Fibroblast of peridontal ligament (primary cell): ENCODE measurements at regions not wholly inside any gene's neighbourhood (a gene's known extent, or its start where the extent isn't known, plus 50 kb on each side); places are given as distances from the start of the nearest gene placed in this dataset.

Experiments
- DNase-seq: peaks from one replicate; pipeline ENCODE4 v3.0.0-alpha.2; 2010; ENCODE audit errors: extremely low read depth

DNA sequence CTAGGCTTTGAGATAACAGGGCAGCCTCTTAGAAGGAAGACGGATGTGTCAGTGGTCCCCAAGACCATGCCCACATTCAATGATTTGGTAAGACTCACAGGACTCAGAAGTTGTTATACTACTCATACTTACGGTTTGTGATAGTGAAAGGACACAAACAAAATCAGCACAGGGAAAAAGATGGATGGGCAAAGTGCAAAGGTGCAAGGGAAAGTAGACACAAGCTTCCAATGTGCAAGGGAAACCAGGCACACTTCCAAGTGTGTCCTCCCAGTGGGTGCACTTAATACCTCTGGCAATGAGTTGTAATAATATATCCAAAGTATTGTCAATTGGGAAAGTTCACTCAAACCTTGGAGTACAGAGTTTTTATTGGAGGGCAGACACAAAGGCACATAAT is 53.8 kb upstream of the VCX start:
- no peak for DNase-seq

DNA sequence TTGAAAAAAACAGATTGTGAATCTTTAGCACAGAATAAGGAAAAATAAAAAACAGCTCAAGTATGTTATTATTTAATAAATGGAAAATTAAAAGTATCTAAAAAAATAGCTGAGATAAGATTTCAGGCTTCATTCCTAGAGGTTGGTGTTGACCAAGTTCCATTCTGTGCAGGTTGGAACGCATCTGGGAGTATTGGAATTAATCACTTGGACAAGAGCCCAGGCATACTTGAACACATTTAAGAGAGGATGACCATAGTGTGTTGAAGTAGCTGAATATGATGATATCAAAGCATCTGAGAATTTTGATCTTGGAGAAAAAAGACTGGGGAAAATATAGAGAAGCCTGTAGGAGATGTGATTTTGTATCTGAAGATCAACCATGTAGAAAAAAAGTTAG is 54.6 kb upstream of the VCX start:
- no peak for DNase-seq

DNA sequence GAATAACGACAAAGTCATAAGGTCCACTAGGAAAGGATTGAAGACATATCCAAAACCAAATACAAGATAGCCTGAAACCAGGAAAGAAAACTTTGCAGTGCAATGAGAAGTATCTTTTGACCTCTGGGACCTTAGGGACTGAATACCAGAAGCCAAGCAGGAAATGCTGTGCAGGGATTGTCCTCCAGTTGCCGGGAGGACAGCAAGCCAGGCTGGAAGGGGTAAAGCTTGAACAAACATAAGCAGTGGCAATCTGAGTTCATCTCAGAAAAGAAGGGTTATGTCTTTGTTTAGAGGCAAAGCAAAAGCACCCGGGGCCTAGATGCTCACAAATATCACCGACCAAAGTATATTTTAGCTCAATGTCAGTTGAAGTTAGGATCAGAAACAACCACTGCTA is 55.3 kb upstream of the VCX start:
- no peak for DNase-seq

DNA sequence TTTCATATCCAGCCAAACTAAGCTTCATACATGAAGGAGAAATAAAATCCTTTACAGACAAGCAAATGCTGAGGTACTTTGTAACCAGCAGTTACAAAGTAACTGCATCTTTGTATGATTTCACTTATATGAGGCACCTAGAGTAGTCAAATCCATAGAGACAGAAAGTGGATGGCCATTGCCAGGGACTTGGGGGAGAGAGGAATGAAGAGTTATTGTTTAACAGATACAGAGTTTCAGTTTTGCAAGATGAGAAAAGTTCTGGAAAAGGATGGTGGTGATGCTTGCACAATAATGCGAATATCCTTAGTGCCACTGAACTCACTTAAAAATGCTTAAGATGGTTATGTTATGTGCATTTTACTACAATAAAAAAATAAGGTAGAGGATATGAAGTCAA is 58.4 kb upstream of the VCX start:
- no peak for DNase-seq

DNA sequence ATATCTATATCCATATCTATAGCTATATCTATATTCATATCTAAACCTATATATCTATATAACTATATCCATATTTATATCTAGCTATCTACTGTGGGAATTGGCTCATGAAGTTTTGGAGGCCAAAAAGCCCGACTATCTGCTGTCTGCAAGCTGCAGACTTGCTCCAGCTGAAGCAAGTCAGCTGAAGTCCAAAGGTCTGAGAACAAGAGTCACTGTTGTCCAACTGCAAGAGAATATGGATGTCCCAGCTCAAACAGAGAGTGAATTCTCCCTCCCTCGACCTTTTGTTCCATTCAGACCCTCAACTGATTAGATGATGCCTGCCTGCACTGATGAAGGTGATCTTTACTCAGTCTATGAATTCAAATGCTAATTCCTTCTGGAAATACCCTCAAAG is 63.3 kb upstream of the VCX start:
- no peak for DNase-seq

DNA sequence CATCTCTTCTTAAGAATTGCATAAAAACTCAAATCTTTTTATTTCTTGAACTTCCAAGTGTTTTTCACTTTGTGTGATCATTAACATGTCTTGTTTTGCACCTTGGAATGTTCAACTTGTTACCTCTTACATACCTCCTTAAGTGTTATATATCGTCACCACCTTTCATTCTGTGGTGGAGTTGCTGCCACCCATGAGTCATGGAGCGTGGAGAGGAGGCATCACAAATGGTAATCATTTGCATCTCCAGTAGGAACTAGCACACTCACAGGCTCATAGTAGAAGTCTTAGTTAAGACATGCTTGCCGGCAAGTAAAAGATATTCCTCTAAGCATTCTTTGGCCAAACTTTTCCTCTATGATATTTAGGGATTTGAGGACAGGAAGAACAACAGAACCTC is 67.0 kb upstream of the VCX start:
- no peak for DNase-seq

DNA sequence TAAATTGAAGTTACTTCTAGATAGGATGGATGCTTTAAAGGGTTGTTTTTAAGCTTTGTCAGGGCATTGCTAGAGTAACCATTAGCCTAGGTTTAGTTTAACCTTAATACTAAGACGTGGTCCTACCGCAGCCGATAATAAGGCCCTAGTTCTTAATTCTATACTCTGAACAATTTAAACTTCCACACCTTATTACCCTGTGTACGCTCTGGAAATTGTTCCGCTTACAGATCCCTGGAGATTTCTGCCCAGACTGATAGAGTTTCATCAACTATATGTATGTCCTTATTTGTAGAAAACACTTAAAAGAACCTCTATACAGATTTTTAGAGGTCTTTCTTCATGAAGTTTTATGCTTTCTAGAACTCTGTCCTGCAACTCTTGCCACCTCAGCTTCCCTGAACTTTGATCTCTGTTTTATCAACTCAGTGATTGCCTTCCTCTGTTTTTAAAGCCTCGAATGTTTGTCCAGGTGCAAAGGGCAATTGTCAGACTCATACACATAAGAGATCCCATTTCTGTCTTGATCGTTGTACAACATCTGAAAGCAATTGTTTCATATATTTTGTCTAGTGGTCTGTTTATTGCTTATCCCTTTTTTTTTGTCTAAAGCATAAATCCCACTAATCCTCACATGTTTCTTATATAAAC is 71.1 kb upstream of the VCX start:
- no peak for DNase-seq

DNA sequence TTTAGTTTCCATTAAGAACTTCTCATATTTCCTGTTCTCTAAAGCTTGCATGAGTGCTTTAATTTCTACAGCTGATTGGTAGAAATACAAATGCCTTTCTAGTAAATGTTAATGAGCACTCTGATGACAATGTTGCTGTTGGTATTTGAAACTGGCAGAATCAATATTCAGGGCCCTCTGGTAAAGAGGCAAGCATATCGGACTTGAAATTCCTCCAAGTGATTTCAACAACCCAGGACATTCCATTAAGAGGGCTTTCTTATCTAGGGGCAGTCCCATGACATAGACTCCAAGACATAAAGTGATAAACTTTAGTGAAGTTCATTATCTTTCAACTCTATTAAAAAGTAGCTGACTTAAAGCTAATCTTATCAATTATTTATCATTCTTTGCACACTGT is 83.1 kb upstream of the VCX start:
- no peak for DNase-seq

DNA sequence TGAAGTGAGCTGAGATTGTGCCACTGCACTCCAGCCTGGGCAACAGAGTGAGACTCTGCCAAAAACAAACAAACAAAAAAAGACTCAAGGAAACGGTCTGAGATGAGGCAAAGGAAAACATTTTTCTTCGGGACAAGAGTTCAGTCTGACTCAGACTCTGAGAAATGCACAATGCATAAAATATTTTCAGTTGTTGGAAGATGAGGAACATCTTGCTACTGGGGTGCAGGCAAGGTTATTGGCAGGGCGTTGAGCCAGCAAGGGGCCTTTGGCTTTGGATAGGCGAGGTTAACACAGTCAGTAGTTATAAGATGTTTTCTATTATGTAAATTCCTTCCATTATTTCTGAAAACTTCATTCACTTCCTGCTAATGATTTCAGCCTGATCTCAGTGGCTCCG is 96.1 kb upstream of the VCX start:
- DNase-seq: no peak

DNA sequence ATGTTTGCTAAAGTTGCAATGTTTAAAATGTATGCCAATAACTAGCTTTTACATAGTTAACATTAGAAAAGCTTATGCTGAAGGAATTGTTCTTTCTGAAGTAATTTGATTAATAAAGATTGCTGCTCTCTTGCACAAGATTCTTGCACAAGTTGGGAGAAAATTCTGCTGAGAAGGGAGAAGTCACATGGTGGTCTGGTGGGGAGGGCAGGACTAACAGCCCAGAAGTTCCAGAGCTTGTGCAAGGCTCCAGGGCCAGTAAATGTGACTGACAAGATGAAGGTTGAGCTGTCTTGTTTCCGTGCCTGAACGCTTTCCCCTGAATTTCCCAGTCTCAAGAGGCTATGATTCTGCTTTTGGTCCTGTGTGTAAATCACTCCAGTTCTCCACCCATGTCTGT is 112.9 kb upstream of the VCX start:
- no peak for DNase-seq

DNA sequence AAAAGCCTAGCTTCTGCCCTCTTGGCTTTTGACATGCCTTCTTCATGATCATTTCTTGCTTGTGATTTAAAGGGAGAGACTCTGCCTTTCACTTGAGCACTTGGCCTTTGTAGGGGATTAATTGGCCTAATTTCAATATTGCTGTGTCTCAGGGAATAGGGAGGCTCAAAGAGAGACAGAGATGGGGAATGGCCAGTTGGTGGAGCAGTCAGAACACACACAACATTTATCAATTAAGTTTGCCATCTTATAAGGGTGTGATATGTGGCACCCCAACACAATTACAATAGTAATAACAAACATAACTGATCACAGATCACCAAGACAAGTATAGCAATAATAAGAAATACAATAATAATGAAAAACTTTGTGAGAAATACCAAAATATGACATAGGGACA is 122.5 kb upstream of the VCX start:
- DNase-seq: no peak

DNA sequence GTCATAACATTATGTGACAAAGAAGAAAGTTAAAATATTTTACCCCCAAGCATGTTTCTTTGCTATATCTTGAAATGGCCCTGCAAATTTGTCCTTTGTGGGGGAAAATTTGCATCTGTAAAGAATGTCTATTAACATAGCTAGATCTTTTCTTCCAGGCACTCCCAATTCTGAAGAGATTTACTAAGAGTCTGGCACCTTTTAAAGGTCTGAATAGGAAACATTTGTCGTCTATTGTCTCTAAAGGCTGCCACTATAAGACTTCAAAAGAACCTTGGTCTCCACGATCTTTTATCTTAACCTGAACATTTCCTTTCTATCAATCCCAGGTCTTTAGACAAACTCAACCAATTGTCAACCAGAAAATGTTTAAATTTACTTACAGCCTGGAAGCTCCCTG is 128.6 kb upstream of the VCX start:
- no peak for DNase-seq

DNA sequence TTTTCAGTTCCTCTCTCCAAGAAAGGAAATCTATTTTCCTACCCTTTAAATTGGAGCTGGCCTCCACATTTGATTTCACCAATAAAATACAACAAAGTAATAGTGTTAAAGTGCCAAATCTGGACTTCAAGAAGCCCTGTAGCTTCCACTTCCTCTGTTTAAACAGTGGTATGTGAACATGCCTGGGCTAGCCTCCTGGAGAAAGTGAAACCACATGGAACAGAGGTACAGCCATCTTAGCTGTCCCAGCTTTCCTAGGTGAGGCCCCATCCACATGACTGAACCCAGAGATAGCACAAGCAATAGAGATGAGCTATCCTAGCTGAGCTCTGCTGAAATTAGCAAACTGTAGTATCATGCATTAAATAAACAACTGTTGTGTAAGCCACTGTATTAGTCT is 131.8 kb upstream of the VCX start:
- no peak for DNase-seq

DNA sequence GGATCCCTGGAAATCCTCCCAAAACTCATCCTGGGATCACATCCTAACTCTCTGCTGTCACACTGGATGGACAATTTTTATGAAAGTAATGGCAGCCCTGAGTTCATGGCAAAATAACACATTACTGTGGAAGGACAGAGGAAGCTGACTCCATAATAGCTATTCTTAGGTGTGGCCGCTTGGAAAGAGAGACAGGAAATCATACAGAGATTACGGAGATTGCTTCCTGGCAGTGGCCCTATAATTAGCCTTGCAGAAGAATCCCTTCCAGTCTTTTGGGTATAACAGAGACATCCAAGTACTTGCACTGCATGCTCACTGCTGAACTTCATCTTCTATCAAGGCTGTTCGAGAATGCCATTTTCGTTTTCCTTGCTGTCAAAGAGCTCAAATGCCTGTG is 133.1 kb upstream of the VCX start:
- DNase-seq: no peak

DNA sequence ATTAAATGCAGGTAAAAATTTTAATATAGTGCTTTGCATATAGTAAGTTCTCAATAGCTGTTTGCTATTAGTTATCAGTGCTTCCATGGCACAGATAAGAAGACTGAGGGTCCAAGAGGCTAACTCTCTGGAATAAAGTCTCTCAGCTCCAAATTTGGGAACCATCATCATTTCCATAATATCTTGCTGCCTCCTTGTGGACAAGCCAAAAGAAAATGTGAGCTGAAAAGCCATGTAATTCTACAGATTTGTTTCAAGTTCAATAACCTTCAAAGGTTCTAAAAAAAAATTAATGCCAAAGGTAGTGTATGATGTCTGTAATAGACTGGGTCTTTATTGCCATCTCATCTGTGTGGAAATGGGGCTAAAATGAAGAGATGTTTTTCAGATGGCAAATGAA is 136.9 kb upstream of the VCX start:
- DNase-seq: peak; percentile 1

DNA sequence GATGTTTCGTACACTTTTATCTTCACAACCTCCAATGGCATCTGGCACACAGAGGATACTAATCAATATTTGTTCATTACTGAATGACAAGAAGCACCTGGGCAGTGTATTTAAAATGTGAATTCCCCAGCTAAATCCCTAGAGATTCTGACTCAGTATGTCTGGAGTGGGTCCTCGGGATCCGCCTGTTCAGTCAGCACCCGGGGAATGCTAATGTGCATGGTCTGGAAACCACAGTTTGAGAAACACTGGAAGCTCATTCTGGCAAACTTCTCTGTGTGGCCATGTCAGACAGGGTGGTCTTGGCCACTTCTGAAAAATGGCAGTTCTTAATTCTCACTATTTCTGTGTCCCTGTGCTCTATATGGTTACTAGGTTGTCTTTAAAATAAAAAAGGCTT is 138.8 kb upstream of the VCX start:
- DNase-seq: no peak

DNA sequence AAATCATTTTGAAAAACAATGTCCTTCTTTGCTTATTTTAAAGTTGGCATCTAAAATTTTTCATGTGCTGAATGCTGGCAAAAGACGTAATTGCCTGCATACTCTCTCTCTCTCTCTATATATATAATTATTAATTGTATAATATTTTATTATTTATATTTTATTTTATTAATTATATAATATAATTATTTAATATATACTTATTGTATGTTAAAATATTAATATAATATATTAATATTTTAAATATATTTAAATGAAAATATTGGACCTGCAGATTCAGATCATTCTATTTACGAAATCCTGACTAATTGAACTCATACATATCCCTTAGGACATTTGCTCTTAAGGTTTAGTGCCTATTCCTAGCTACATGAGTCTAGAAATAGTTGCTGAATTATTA is 144.7 kb upstream of the VCX start:
- no peak for DNase-seq

DNA sequence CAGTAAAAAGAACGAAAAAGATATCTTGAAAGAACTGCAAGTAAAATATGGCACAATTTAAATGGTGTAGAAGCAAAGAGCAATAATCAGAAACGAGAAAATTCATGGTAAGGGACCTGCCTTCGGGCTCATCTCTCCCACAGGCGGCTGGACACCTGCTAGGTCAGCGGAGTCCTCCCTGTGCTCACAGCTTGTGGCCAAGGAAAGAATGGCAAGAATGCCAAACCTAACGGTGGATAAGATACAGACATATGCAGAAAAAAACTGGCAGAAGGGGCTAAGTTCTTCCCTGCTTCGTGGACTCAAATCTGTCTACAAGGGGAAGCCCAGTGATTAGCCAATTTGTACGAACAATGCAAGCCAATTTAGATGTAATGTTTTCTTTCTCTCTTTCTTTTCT is 152.1 kb upstream of the VCX start:
- DNase-seq: no peak

DNA sequence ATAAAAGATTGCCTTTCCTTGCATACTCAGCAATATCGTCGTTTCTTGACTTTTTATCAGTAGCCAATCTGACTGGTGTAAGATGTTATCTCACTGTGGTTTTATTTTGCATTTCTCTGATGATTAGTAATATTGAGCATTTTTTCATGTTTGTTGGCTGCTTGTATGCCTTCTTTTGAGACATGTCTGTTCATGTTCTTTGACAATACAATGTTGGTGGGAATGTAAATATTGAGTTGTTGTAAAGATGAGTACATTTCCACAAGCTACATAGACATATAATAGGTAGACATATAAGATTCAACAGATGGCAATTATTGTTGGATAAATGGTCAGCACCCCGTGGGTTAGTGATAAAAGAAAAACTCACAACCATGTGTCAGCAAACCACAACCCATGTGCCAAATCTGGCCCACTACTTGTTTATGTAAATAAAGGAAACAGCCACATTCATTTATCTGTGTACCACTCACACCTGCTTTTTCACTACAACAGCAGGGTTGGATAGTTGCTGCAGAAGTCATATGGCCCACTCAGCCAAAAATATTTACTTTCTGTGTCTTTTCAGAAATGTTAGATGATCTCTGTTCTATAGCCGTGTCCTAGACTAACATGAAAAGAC is 153.1 kb upstream of the VCX start:
- no peak for DNase-seq

DNA sequence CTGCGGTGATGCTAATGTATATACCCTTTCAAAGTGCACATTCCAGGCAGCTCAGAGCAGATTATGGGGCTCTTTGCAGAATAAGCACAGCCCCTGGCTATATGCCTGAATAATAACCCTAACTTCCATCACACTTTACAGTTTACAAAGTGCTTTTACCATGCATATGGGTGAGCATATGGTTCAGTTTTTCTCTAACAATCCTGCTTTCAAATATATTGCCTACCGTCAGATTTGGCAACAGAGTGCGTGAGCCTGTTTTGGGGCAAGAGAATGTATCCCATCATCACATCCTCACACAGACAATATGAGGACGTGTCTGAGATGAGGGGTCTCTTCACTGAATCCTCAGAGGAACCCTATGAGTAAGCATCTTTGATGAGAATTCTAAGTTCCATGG is 162.8 kb upstream of the VCX start:
- no peak for DNase-seq

DNA sequence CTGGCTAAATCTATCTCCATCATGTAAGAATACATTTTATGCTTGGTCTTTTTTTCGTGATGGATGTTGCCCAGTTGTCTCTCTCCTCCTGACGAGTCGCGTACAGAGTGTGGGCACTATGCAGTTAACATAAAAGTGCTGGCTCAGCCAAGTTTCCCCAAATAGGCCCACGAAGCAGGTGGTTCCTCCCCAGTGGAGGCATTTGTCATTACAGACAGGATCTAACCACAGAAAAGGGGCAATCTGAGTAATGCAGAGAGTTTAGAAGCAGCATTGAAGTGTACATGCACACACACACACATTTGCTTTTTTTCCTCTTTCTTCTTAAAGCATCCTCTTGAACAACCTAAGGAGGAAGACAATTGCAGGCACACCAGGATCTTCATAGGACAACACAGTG is 188.7 kb upstream of the VCX start:
- DNase-seq: no peak

DNA sequence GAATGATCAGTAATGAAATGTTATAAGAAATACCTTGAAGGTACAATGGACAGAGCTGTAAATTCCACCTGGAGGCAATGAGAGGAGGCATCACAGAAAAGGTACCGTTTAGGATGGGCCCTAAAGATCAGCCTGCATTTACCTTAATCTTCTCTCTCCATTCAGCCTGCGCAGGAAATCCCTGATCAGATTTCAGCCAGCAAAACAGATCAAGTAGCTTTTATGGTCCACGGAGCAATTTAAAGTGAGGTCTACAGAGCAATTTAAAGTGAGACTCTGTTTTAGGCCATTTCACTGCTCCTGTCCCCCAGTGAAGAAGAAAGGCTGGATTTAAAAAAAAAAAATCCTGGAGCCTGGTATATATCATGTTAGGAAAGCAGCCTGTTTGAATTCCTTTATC is 195.1 kb upstream of the VCX start:
- no peak for DNase-seq

DNA sequence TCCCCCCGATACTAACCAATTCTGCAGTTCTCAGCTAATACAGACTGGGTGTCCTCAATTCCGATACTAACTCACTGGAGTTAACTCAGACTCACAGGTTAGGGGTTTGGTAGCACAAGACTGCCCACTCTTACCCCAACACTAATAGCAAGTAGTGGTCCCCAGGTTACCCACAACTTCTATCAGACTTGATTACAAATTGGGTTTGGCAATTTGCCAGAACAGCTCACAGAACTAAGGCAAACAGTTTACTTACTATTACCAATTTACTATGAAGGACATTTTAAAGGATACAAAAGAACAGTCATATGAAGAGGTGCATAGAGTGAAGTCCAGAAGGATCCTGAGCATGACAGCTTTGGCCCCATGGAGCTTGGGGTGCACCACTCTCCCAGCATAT is 201.8 kb upstream of the VCX start:
- no peak for DNase-seq

DNA sequence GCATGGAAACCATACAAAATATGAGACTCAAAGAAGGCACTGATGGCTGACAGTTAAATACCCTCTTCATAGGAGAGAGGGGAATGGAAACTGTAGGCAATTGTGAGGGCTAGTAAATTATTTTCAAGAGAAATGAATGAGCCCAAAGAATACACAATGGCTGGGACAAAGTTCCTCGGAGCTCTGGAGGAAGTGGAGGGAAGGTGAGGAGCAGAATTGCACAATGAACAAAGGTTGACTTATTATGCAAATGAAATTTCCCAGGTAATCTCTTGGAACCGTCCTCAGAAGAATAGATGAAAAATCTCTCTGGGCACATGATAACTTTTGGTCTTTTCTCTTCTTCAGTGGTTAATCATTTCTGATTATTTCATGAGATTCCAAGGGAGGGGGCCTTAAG is 202.6 kb upstream of the VCX start:
- no peak for DNase-seq
